Dendritic cell treated with granulocyte-macrophage colony-stimulating factor and Interleukin-4, amounts not matched to agents 40 ng/mL and 50 ng/mL, for 4 days (primary cell): ENCODE measurements at regions not wholly inside any gene's neighbourhood (a gene's known extent, or its start where the extent isn't known, plus 50 kb on each side); places are given as distances from the start of the nearest gene placed in this dataset.
"Not testable (repeated sequence)": the region's sequence is repeated elsewhere in the genome, so short reads cannot be mapped to it uniquely, and the experiment has no call there.

Experiments
- H3K27ac Mint-ChIP-seq: one replicate; pipeline ENCODE4 v1.8.0; 2022; ENCODE audit warnings: mild to moderate bottlenecking, mixed read lengths
- H3K27me3 Mint-ChIP-seq: one replicate; pipeline ENCODE4 v1.8.0; 2022; ENCODE audit warnings: mild to moderate bottlenecking, mixed read lengths
- H3K36me3 Mint-ChIP-seq: one replicate; pipeline ENCODE4 v1.8.0; 2022; ENCODE audit warnings: low read depth, mixed read lengths
- H3K4me1 Mint-ChIP-seq: one replicate; pipeline ENCODE4 v1.8.0; 2022; ENCODE audit warnings: low read depth, mixed read lengths
- H3K4me3 Mint-ChIP-seq: one replicate; pipeline ENCODE4 v1.8.0; 2022; ENCODE audit warnings: mild to moderate bottlenecking, moderate library complexity, mixed read lengths
- H3K9me3 Mint-ChIP-seq: one replicate; pipeline ENCODE4 v1.8.0; 2022; ENCODE audit warnings: mixed read lengths
- intact Hi-C: fragments of 100-400 bp; cut with micrococcal nuclease; formaldehyde crosslinking; loops from one replicate; pipeline ENCODE4 v1.15.0; 2022

DNA sequence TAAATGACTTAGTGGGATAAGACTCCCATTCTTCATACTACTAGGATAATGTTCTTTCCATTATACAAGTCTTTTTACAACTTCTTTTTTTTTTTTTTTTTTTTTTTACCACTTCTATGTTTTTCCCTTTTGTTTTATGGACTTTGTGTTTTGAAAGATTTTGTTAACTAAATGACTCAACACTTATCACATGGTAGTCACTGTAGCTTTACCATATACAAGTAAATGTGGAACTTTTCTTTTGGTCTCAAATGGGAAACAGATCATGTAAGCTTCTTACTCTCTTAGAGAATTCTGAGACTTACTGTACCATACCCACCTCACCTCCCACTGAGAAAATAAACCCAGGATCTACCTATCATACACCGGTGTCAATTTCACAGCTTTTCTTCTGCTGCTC lies 590.3 kb upstream of the CDH2 start:
- Mint-ChIP-seq H3K27ac (no peak overlapping the region), H3K4me1 (no peaks in the 10 kb centered on the region), H3K27me3 (no peaks in the 10 kb centered on the region), H3K4me3 (no peak overlapping the region), H3K36me3 (no peaks in the 10 kb centered on the region), H3K9me3 (no peaks in the 10 kb centered on the region)
- intact Hi-C loops: no loop called here

DNA sequence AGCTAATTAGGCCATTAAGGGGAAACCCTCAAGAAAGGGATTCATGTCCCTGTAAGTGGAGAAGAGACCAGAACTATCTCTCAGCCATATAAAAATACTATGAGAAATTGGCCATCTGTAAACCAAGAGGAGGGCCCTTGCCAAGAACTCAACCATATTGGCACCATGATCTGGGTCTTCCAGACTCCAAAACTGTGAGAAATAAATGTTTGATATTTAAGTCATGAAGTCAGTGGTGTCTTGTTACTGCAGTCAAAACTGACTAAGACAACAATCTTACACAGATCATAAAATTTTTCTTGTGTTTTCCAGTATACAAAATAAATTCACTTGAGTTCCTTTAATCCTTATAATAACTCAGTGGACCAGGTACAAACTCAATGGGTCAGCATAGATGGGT lies 589.8 kb upstream of the CDH2 start:
- no peaks in the 10 kb centered on the region for H3K27me3 Mint-ChIP-seq
- no peaks in the 10 kb centered on the region for H3K4me1 Mint-ChIP-seq
- H3K4me3 Mint-ChIP-seq: no peak overlapping the region
- no peak overlapping the region for H3K27ac Mint-ChIP-seq
- intact Hi-C loops: no loop called here
- H3K9me3 Mint-ChIP-seq: no peaks in the 10 kb centered on the region
- H3K36me3 Mint-ChIP-seq: no peaks in the 10 kb centered on the region

DNA sequence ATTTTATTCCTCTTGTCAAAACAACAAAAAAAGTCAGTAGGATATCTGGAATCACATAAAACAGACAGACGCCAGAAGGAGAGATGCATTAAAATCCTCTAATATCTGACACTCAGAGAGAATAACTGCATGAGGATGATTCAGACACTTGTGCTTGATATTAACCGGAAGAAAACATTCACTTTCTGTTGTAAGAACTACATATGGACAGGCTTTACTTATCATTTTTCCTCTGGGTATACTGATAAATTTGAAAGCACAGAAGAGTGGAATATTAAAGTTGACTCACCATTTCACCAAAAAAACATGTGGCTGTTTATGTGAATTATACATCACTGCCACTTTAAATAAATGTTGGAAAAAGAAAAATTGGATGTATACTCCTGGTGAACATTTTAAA lies 589.1 kb upstream of the CDH2 start:
- H3K4me3 Mint-ChIP-seq: no peak overlapping the region
- no peaks in the 10 kb centered on the region for H3K27me3 Mint-ChIP-seq
- no peaks in the 10 kb centered on the region for H3K36me3 Mint-ChIP-seq
- H3K27ac Mint-ChIP-seq: no peak overlapping the region
- H3K4me1 Mint-ChIP-seq: no peaks in the 10 kb centered on the region
- intact Hi-C loops: no loop called here
- no peaks in the 10 kb centered on the region for H3K9me3 Mint-ChIP-seq

DNA sequence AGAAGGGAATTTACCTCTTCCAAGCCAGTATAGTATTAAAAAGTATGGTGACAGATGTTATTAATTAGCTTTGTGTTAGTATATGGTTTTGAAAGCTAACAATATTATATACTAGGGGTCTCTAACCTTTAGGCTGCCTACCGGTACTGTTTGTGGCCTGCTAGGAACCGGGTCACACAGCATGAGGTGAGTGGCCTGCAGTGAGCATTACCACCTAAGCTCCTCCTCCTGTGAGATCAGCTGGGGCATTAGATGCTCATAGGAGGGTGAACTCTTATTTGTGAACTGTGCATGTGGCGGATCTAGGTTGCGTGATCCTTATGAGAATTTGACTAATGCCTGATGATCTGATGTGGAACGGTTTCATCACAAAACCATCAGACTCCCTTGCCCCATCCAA lies 583.4 kb upstream of the CDH2 start:
- no peaks in the 10 kb centered on the region for H3K4me1 Mint-ChIP-seq
- H3K27ac Mint-ChIP-seq: no peak overlapping the region
- H3K4me3 Mint-ChIP-seq: no peak overlapping the region
- no peaks in the 10 kb centered on the region for H3K9me3 Mint-ChIP-seq
- H3K27me3 Mint-ChIP-seq: no peaks in the 10 kb centered on the region
- intact Hi-C loops: no loop called here
- no peaks in the 10 kb centered on the region for H3K36me3 Mint-ChIP-seq

DNA sequence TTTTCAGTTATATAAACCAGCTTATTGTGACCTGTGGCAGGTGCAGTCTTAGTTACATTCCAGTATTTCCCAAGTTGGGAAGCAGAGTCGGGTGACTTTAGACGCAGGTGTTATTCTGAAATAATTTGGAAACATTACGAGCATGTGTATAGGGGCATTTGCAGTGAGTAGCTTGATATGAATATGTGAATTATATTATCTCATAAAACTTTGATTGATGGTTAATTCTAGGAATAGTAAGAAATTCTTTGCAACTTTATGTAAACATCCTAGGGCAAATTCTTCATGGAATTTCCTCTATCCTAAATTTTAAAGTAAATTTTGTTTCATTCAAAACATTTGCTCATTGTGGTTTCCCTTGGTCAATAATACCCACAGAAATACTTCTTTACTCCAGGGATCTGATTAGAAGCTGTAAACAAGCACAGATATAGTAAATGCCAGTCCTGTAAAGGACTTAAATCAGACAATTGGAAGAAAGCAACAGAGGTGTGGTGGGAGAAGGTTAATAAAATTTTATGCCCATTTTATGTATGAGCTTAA lies 580.6 kb upstream of the CDH2 start:
- Mint-ChIP-seq H3K36me3 (no peaks in the 10 kb centered on the region), H3K27ac (no peak overlapping the region), H3K4me3 (no peak overlapping the region), H3K9me3 (no peaks in the 10 kb centered on the region), H3K27me3 (no peaks in the 10 kb centered on the region), H3K4me1 (no peaks in the 10 kb centered on the region)
- intact Hi-C loops: no loop called here

DNA sequence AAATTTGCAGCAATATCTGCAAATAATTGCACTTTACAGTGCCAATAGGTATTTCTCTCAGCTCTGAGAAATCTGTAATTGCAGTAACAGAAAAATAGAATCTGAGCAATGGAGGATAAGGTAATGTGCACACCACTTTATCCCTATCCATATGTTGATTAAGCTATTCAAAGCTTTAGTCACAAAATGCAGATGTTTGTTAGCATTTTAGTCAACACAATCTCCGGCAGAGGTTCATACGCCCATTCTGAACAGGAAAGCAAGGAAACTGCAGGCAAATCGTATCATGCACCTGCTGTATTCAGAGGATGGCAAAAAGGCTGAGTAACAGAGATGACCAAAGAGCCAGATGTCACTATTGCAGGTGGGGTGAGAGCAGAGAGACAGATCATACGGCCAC lies 566.2 kb upstream of the CDH2 start:
- H3K4me1 Mint-ChIP-seq: no peaks in the 10 kb centered on the region
- intact Hi-C loops: no loop called here
- no peak overlapping the region for H3K4me3 Mint-ChIP-seq
- no peaks in the 10 kb centered on the region for H3K36me3 Mint-ChIP-seq
- no peak overlapping the region for H3K27ac Mint-ChIP-seq
- no peaks in the 10 kb centered on the region for H3K27me3 Mint-ChIP-seq
- peaks cover 13% of the 10 kb centered on the region for H3K9me3 Mint-ChIP-seq

DNA sequence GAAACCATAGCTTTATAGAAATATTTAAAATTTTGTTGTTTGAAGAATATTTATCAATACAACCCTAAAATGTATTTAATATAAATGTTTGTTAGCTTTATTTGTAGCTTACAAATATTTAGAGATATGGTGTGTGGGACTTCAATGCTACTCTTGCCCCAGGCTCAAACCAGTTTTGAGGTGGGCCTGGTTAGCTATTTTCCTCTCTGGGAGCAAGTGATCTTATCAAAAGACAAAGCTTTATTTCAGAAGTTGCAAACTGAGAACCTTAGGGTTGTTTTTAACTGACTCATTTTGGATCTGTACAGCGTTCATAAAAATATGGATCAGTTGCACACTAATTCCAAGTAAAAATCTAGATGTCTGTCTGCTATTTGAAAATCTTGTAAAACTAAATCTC lies 563.6 kb upstream of the CDH2 start:
- intact Hi-C loops: no loop called here
- H3K4me3 Mint-ChIP-seq: no peak overlapping the region
- peaks cover 5% of the 10 kb centered on the region for H3K9me3 Mint-ChIP-seq
- H3K36me3 Mint-ChIP-seq: no peaks in the 10 kb centered on the region
- no peak overlapping the region for H3K27ac Mint-ChIP-seq
- H3K27me3 Mint-ChIP-seq: no peaks in the 10 kb centered on the region
- no peaks in the 10 kb centered on the region for H3K4me1 Mint-ChIP-seq

DNA sequence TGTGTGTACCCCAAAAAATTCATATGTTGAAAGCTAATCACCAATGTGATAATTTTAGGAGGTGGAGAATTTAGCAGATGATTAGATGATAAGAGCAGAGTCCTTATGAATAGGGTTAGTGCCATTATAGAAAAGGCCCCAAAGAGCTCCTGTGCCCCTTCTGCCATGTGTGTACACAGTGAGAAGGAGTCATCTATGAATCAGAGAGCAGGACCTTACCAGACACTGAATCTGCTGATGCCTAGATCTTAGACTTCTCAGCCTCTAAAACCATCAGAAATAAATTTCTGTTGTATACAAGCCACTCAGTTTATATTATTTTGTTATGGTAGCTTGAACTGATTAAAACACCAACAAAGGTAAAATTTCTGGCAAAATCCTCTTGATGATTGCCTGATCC lies 560.0 kb upstream of the CDH2 start:
- no peak overlapping the region for H3K27ac Mint-ChIP-seq
- no peaks in the 10 kb centered on the region for H3K4me1 Mint-ChIP-seq
- H3K27me3 Mint-ChIP-seq: no peaks in the 10 kb centered on the region
- no peak overlapping the region for H3K4me3 Mint-ChIP-seq
- H3K36me3 Mint-ChIP-seq: no peaks in the 10 kb centered on the region
- H3K9me3 Mint-ChIP-seq: no peaks in the 10 kb centered on the region
- intact Hi-C loops: no loop called here

DNA sequence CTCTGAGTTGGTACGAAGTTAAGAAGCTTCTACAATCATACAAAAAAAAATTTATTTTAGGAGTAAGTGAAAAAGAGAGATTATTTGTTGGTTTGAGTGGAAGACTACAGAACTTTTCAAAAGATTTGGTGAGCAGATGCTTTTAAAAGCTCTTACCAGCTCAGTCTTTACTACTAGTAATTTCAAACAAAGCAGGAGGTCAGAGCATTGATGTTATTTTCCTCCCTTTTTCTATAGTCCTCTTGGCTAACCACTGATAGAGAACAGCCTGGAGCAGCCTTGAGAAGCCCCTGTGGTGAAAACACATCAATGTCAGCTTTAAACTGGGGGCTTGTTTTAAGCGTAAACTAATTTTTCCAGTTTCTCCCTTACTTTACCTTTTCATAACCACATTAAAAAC lies 559.3 kb upstream of the CDH2 start:
- H3K27ac Mint-ChIP-seq: no peak overlapping the region
- H3K4me1 Mint-ChIP-seq: no peaks in the 10 kb centered on the region
- no peaks in the 10 kb centered on the region for H3K9me3 Mint-ChIP-seq
- no peaks in the 10 kb centered on the region for H3K27me3 Mint-ChIP-seq
- intact Hi-C loops: no loop called here
- H3K4me3 Mint-ChIP-seq: no peak overlapping the region
- H3K36me3 Mint-ChIP-seq: no peaks in the 10 kb centered on the region

DNA sequence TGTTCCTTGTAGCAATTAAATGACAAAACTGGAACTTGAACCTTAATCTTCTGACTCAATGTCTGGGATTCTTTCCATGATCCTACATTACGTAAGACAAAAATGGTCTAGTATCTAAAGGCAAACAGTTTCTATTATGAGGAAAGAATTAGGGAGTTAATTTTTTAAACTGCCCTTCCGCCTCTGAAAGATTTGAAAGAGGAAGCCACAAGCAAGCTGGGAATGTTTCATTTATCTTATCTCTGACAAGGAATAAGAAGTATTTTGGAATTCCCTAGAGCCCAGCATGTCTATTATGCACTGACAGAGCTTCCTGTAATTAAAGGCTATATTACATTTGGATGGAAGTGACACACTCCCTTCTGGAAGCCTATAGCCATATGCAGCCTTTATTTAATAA lies 558.8 kb upstream of the CDH2 start:
- Mint-ChIP-seq H3K4me1 (no peaks in the 10 kb centered on the region), H3K27ac (no peak overlapping the region), H3K9me3 (no peaks in the 10 kb centered on the region), H3K27me3 (no peaks in the 10 kb centered on the region), H3K4me3 (no peak overlapping the region), H3K36me3 (no peaks in the 10 kb centered on the region)
- intact Hi-C loops: no loop called here

DNA sequence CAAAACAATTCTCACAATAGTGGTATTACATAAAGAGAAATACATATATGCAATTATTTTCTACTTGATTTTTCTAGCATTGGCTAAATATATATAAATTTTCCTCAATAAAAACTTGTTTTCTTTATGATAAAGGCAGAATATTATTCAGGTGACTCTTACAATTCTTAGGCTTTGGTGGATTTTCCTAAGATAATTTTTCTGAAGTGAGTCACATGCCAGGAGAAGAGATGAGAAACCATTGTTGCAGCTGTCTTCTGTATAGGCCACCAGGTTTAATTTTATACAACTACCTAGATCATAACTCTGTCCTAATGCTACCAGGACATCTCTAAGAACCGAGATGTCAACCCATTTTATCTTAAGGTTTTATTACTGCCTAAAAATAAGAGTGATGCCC lies 552.4 kb upstream of the CDH2 start:
- H3K4me1 Mint-ChIP-seq: no peaks in the 10 kb centered on the region
- H3K9me3 Mint-ChIP-seq: no peaks in the 10 kb centered on the region
- H3K4me3 Mint-ChIP-seq: no peak overlapping the region
- H3K36me3 Mint-ChIP-seq: no peaks in the 10 kb centered on the region
- H3K27me3 Mint-ChIP-seq: no peaks in the 10 kb centered on the region
- no peak overlapping the region for H3K27ac Mint-ChIP-seq
- intact Hi-C loops: no loop called here

DNA sequence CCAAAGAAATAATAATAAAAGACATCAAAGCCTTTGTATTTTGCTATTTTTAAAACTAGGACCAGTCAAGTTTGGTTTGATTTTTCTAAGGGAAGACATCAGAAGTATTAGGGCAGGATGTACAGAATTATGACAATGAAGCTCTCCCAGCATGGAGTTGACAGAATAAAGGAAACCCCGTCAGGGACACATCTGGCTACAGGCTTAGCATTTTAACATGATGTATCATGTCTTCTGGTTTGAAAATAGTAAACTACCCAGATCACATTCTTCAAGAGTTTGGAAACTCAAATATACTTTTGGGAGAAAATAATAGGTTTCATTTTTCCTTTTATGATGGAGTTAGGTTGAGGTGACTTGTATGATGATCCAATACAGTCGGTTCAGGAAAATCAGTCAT lies 552.0 kb upstream of the CDH2 start:
- intact Hi-C loops: no loop called here
- Mint-ChIP-seq H3K4me1 (no peaks in the 10 kb centered on the region), H3K36me3 (no peaks in the 10 kb centered on the region), H3K27ac (no peak overlapping the region), H3K9me3 (no peaks in the 10 kb centered on the region), H3K4me3 (no peak overlapping the region), H3K27me3 (no peaks in the 10 kb centered on the region)

DNA sequence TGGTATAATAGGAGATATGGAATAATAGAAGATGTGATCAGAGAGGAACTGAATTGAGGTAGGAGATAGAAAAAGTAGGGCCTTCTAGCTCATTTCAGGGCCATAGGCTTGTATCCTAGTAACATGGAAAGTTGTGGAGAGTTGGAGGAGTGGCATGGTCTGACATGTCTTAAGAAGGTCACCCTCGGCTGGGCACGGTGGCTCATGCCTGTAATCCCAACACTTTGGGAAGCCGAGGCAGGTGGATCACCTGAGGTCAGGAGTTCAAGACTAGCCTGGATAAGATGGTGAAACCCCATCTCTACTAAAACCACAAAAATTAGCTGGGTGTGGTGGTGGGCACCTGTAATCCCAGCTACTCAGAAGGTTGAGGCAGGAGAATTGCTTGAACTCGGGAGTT lies 550.3 kb upstream of the CDH2 start:
- not testable (repeated sequence) for H3K36me3 Mint-ChIP-seq

DNA sequence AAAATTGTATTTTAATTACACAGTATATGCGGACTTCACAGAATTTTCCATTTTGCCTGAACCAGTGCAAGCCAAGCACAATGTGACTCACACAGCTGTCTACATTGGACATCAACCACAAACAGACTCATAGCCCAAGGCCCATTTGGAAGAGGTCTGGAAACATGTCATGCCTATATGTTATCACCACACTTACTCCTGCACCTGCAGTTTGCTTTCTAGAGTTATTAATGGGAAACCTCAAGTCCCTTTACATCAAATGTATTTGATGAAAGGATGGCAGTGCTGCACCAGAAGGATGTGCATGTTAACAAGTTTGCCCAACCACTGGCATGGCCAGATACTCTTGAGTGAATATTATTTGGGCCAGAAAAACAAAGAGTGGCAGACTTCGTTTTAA lies 548.9 kb upstream of the CDH2 start:
- H3K27ac Mint-ChIP-seq: no peak overlapping the region
- H3K4me1 Mint-ChIP-seq: no peaks in the 10 kb centered on the region
- intact Hi-C loops: no loop called here
- H3K9me3 Mint-ChIP-seq: no peaks in the 10 kb centered on the region
- no peak overlapping the region for H3K4me3 Mint-ChIP-seq
- no peaks in the 10 kb centered on the region for H3K36me3 Mint-ChIP-seq
- no peaks in the 10 kb centered on the region for H3K27me3 Mint-ChIP-seq

More for the DNA sequence above, 550.3 kb upstream of the CDH2 start:
- H3K9me3 Mint-ChIP-seq, H3K27me3 Mint-ChIP-seq, H3K4me3 Mint-ChIP-seq, H3K27ac Mint-ChIP-seq, intact Hi-C loops, H3K4me1 Mint-ChIP-seq: not testable (repeated sequence)

DNA sequence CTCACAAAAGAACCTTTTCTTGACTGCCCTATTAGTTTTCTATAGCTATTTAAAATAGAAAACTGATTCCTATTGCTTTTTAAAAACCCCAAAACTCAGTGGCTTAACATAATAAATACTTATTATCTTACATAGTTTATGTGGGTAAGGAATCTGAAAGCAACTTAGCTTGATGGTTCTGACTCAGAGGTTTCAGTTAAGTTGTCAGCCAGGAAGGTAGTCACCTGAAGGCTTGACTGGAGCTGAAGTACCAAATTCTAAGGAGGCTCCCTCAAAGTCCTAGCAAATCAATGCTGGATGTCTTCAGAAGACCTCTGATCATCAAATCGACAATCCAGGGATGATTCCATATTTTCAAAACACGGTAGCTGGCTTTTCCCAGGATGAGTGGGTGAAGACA lies 546.6 kb upstream of the CDH2 start:
- H3K36me3 Mint-ChIP-seq: no peaks in the 10 kb centered on the region
- intact Hi-C loops: no loop called here
- no peak overlapping the region for H3K27ac Mint-ChIP-seq
- H3K4me1 Mint-ChIP-seq: no peaks in the 10 kb centered on the region
- H3K4me3 Mint-ChIP-seq: no peak overlapping the region
- no peaks in the 10 kb centered on the region for H3K27me3 Mint-ChIP-seq
- no peaks in the 10 kb centered on the region for H3K9me3 Mint-ChIP-seq

DNA sequence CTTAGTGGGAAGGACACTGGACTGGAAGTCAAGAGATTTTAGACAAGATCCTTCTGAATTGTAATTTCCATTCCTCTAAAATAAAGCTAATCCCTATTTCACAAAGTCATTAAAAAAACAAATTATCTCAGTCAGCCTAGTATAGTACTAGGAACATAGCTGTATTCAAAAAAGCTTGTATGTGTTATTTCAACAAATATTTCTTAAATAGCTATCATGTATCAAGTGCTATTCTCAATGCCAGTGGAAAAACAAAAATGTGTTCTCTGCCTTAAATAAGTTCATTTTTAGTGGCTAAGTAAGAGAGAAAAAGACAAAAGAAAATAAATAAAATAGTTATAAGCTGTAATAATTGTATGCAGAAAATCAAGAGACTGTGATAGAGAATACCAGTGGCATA lies 541.8 kb upstream of the CDH2 start:
- no peaks in the 10 kb centered on the region for H3K36me3 Mint-ChIP-seq
- no peak overlapping the region for H3K27ac Mint-ChIP-seq
- no peak overlapping the region for H3K4me3 Mint-ChIP-seq
- H3K27me3 Mint-ChIP-seq: no peaks in the 10 kb centered on the region
- intact Hi-C loops: no loop called here
- H3K9me3 Mint-ChIP-seq: peaks cover 26% of the 10 kb centered on the region
- no peaks in the 10 kb centered on the region for H3K4me1 Mint-ChIP-seq
